ENCODE measurements at regions not wholly inside any gene's neighbourhood (a gene's known extent, or its start where the extent isn't known, plus 50 kb on each side); places are given as distances from the start of the nearest gene placed in this dataset.

- H3K27me3 ChIP-seq (ENCODE audit: insufficient read depth, low read length), result no peaks in the 10 kb centered on the region
- no peak overlapping the region for H3K23ac ChIP-seq (ENCODE audit: insufficient read length, low read depth, low read length)
- DNase-seq, result no peak
- H3K14ac ChIP-seq (ENCODE audit: insufficient read depth, low read length), result no peak overlapping the region
- H3K79me2 ChIP-seq (ENCODE audit: insufficient read depth, low read length), result no peaks in the 10 kb centered on the region
- no peak overlapping the region for H3K18ac ChIP-seq (ENCODE audit: insufficient read length, low read depth, low read length)
- peaks cover 14% of the 10 kb centered on the region for H3K9me3 ChIP-seq (ENCODE audit: control insufficient read depth, low read depth, low read length)
- no peak overlapping the region for H3K27ac ChIP-seq (ENCODE audit: insufficient read length, low read depth, low read length)
- no peak overlapping the region for H2BK12ac ChIP-seq (ENCODE audit: insufficient read length, low read depth, low read length)
- no peak overlapping the region for H2AFZ ChIP-seq (ENCODE audit: low read length)
- WGBS (ENCODE audit: extremely low coverage, insufficient read length, low lambda C conversion rate), result no CpG with 5 or more reads among the region's 2 CpGs
- Mint-ChIP-seq H3K4me3 (no peak overlapping the region), H3K9me3 (peaks cover 40 to 41% of the 10 kb centered on the region in 2 experiments), H3K4me1 (no peaks in the 10 kb centered on the region), H3K27ac (no peak overlapping the region), H3K27me3 (ENCODE audit: low read depth) (no peaks in the 10 kb centered on the region), H3K36me3 (ENCODE audit: insufficient read depth in 1 of 3, low read depth in 3 of 3) (peaks cover 12 to 24% (median 23%) of the 10 kb centered on the region in 3 experiments)
- H4K8ac ChIP-seq (replicated peaks; ENCODE audit: insufficient read length, low read depth, low read length), result no peak overlapping the region
- no peak overlapping the region for H2BK120ac ChIP-seq (ENCODE audit: low read depth, low read length, poor library complexity, severe bottlenecking)
- H4K5ac ChIP-seq (ENCODE audit: insufficient read length, low read depth, low read length), result no peak overlapping the region
- no peaks in the 10 kb centered on the region for H4K20me1 ChIP-seq (ENCODE audit: control insufficient read depth, insufficient read depth, insufficient read length)
- TF ChIP-seq CTCF (conservative IDR thresholded peaks at IDR 0.05), result no peak
- no peaks in the 10 kb centered on the region for H3K79me1 ChIP-seq (ENCODE audit: insufficient read depth, low read depth, low read length, poor library complexity, severe bottlenecking)
- H2BK15ac ChIP-seq (ENCODE audit: low read depth, low read length), result no peak overlapping the region
- no peak overlapping the region for H3T11ph ChIP-seq (ENCODE audit: low read length)
- no peaks in the 10 kb centered on the region for H3K4me1 ChIP-seq (ENCODE audit: insufficient read depth, low read length)
- no peak overlapping the region for H3K4ac ChIP-seq (ENCODE audit: low read depth, low read length)
- H2BK5ac ChIP-seq (ENCODE audit: insufficient read length, low read length), result no peak overlapping the region
- no peaks in the 10 kb centered on the region for H3K23me2 ChIP-seq (ENCODE audit: insufficient read length, low read depth, low read length, poor library complexity, severe bottlenecking)
- no peak overlapping the region for H4K91ac ChIP-seq (ENCODE audit: insufficient read length, low read depth, low read length)
- H3K9ac ChIP-seq (ENCODE audit: extremely low read depth, insufficient read length, low read length), result no peak overlapping the region
- H3K56ac ChIP-seq (ENCODE audit: insufficient read length, low read depth, low read length), result no peak overlapping the region
- no peak overlapping the region for H3K4me2 ChIP-seq (ENCODE audit: insufficient read depth, insufficient read length, low read length)
- H2BK20ac ChIP-seq (ENCODE audit: low read depth, low read length, poor library complexity, severe bottlenecking), result no peak overlapping the region
- H2AK5ac ChIP-seq (ENCODE audit: insufficient read length, low read length), result no peak overlapping the region
Observed at GRCh38 chr3:103271575-103271974, 836.8 kb downstream of the ZPLD1 start.
